Pancreas (tissue), 10 donors: ENCODE measurements at regions not wholly inside any gene's neighbourhood (a gene's known extent, or its start where the extent isn't known, plus 50 kb on each side); places are given as distances from the start of the nearest gene placed in this dataset.

Experiments
- ATAC-seq, 4 donors: fragments of 200-7000 bp; cut with Tn5 transposase; one replicate each; pipeline versions ENCODE4 v1.8.0 to v1.9.1; 2020; ENCODE audit warnings: mild to moderate bottlenecking in 4 of 4, moderate library complexity in 4 of 4
- DNase-seq, 6 donors: peaks; one replicate each; pipeline ENCODE4 v3.0.0-alpha.2; 2020
- FAIRE-seq: peaks from 2 replicates; lab custom pipeline; 2012; peaks lifted over from hg19 to GRCh38; lab: Jason Lieb, UNC
- H3K27ac ChIP-seq, 4 donors: fragments of 200-600 bp; sonication (generic); 1 replicate in 3 of 4; 2 replicates in 1 of 4; pipeline versions ENCODE4 v1.5.0 to v1.8.0; 2020
- H3K27me3 ChIP-seq, 4 donors: fragments of 200-600 bp; one replicate each; pipeline ENCODE4 v1.8.0; 2021
- H3K36me3 ChIP-seq, 3 donors: fragments of 200-600 bp; sonication (generic) in 1 of 3; one replicate each; pipeline versions ENCODE4 v1.5.0 to v1.8.0; 2020 to 2021
- H3K4me1 ChIP-seq, 3 donors: fragments of 200-600 bp; one replicate each; pipeline ENCODE4 v1.8.0; 2021
- H3K4me3 ChIP-seq, 4 donors: fragments of 200-600 bp; sonication (generic) in 2 of 4; one replicate each; pipeline versions ENCODE4 v1.5.0 to v1.8.0; 2020 to 2021
- H3K9me3 ChIP-seq, 4 donors: fragments of 200-600 bp; one replicate each; pipeline ENCODE4 v1.8.0; 2021
- WGBS, 2 donors: extraction: QIAGEN DNeasy Blood & Tissue Kit; methylation state at CpG; one replicate each; pipeline ENCODE4 v1.1.7; 2013; 5-methylcytosine and 5-hydroxymethylcytosine counted together
- intact Hi-C, 3 donors: fragments of 100-400 bp; cut with DNase I; formaldehyde crosslinking; loops; one replicate each; pipeline versions ENCODE4 v1.11.1 to v1.14.2; 2022
- TF ChIP-seq, protein P1 (sequence below), 4 donors: fragments of 200-600 bp; sonication (generic) in 3 of 4; IDR thresholded peaks; one replicate each; pipeline versions ENCODE4 v1.5.0 to v1.8.0; 2021; ENCODE audit warnings: antibody characterized with exemption in 4 of 4
- donor health status: healthy with polysubstance abuse.
- donor health status: DM: no; HTN: no; CAD: no; lungs with moderate emphysema.
- donor health status: DM: no; HTN: no; CAD: no.
- donor health status: control.
- donor health status: control.
- donor health status: Bipolar disorder and iron deficiency.
- donor health status: DM: yes; HTN: yes; CAD: no.
- donor health status: DM: no; HTN: no; CAD: no.
- donor health status: DM: no; HTN: no; CAD: no.
- donor health status: DM: yes; HTN: yes; CAD: no.

- intact Hi-C loops: no loop called here
- DNase-seq (no peak), ATAC-seq (no peak), FAIRE-seq (no peak)
- TF ChIP-seq, protein P1, sequence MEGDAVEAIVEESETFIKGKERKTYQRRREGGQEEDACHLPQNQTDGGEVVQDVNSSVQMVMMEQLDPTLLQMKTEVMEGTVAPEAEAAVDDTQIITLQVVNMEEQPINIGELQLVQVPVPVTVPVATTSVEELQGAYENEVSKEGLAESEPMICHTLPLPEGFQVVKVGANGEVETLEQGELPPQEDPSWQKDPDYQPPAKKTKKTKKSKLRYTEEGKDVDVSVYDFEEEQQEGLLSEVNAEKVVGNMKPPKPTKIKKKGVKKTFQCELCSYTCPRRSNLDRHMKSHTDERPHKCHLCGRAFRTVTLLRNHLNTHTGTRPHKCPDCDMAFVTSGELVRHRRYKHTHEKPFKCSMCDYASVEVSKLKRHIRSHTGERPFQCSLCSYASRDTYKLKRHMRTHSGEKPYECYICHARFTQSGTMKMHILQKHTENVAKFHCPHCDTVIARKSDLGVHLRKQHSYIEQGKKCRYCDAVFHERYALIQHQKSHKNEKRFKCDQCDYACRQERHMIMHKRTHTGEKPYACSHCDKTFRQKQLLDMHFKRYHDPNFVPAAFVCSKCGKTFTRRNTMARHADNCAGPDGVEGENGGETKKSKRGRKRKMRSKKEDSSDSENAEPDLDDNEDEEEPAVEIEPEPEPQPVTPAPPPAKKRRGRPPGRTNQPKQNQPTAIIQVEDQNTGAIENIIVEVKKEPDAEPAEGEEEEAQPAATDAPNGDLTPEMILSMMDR (IDR thresholded peaks at IDR 0.05): no peak
- no peaks in the 10 kb centered on the region for H3K36me3 ChIP-seq
- no peak overlapping the region for H3K27ac ChIP-seq
- H3K9me3 ChIP-seq: no peaks in the 10 kb centered on the region
- H3K4me1 ChIP-seq: no peaks in the 10 kb centered on the region
- no peak overlapping the region for H3K4me3 ChIP-seq
- no peaks in the 10 kb centered on the region for H3K27me3 ChIP-seq
Observed at GRCh38 chr4:126028876-126029275, 714.1 kb downstream of the FAT4 start.

GRCh38 chr4:126037231-126037630 lies 722.5 kb downstream of the FAT4 start:
- no peak for DNase-seq
- Histone ChIP-seq H3K9me3 (no peaks in the 10 kb centered on the region), H3K4me3 (no peak overlapping the region), H3K36me3 (no peaks in the 10 kb centered on the region), H3K4me1 (no peaks in the 10 kb centered on the region), H3K27me3 (no peaks in the 10 kb centered on the region), H3K27ac (no peak overlapping the region)
- no peak for FAIRE-seq
- no peak for ATAC-seq
- TF ChIP-seq, protein P1 (IDR thresholded peaks at IDR 0.05): no peak
- 36 to 59% methylated on average over 2 of the region's 2 CpGs for WGBS, 2 donors
- intact Hi-C loops: no loop called here

- no peaks in the 10 kb centered on the region for H3K36me3 ChIP-seq
- no peak overlapping the region for H3K27ac ChIP-seq
- ATAC-seq (no peak), FAIRE-seq (no peak), DNase-seq (no peak)
- 8% methylated on average over 2 of the region's 2 CpGs for WGBS, 2 donors
- intact Hi-C loops: no loop called here
- no peaks in the 10 kb centered on the region for H3K27me3 ChIP-seq
- TF ChIP-seq, protein P1 (IDR thresholded peaks at IDR 0.05): no peak
- no peaks in the 10 kb centered on the region for H3K9me3 ChIP-seq
- H3K4me3 ChIP-seq: no peak overlapping the region
- no peaks in the 10 kb centered on the region for H3K4me1 ChIP-seq
Observed at GRCh38 chr4:126038502-126039144, 723.9 kb downstream of the FAT4 start.

- intact Hi-C loops: no loop called here
- no peak for FAIRE-seq
Observed at GRCh38 chr4:126046081-126046614, 731.4 kb downstream of the FAT4 start.

GRCh38 chr4:126047114-126047513 lies 732.4 kb downstream of the FAT4 start:
- Histone ChIP-seq H3K4me3 (no peak overlapping the region), H3K4me1 (no peaks in the 10 kb centered on the region), H3K9me3 (no peaks in the 10 kb centered on the region), H3K27me3 (no peaks in the 10 kb centered on the region), H3K36me3 (no peaks in the 10 kb centered on the region), H3K27ac (no peak overlapping the region)
- TF ChIP-seq, protein P1 (IDR thresholded peaks at IDR 0.05): no peak
- WGBS, 2 donors: 37 to 53% methylated on average over 1 of the region's 1 CpG
- no peak for DNase-seq
- intact Hi-C loops: no loop called here
- ATAC-seq: no peak
- FAIRE-seq: no peak

More at GRCh38 chr4:126046081-126046614, 731.4 kb downstream of the FAT4 start:
- no peak overlapping the region for H3K27ac ChIP-seq
- no peaks in the 10 kb centered on the region for H3K36me3 ChIP-seq
- no peak for ATAC-seq
- H3K4me1 ChIP-seq: no peaks in the 10 kb centered on the region
- H3K4me3 ChIP-seq: no peak overlapping the region
- 44 to 56% methylated on average over 2 of the region's 2 CpGs for WGBS, 2 donors
- DNase-seq: no peak
- no peaks in the 10 kb centered on the region for H3K9me3 ChIP-seq
- H3K27me3 ChIP-seq: no peaks in the 10 kb centered on the region
- TF ChIP-seq, protein P1 (IDR thresholded peaks at IDR 0.05): no peak
